ENCODE measurements at regions not wholly inside any gene's neighbourhood (a gene's known extent, or its start where the extent isn't known, plus 50 kb on each side); places are given as distances from the start of the nearest gene placed in this dataset.

DNA sequence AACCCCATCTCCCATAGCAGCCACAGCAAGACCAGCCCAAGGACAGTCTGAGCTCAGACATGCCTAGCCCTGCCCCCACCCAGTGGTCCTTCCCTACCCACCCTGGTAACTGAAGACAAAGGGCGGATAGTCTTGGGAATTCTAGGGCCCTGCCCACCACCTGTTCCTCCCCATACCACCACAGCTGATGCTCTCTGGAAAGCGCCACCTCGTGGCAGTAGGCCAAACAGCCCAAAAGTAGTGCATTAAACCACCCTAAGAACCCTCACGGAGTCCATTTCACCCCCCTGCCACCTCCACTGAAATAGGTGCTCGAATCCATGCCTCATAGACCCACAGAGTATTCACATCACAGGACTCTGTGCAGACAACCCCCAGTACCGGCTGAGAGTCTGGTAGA, 1021.4 kb downstream of the CDH8 start:
- DNase-seq (no peak), ATAC-seq (ENCODE audit: low FRiP score in 2 of 2) (no peak)
- peaks cover 0 to 8% (median 0%) of the 10 kb centered on the region in 4 donors for H3K9me3 ChIP-seq

DNA sequence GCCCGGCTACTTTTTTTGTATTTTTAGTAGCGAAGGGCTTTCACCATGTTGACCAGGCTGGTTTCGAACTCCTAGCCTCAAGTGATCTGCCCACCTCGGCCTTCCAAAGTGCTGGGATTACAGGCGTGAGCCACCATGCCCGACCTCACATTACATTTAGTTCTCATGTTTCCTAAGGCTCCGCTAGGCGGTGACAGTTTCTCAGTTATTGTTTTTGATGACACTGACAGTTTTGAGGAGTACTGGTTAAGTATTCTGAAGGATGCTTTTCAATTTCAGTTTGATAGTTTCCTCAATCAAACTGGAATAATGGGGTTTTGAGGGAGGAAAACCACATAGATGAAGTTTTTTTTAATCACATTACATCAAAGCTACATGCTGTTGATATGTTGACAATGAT, 1028.5 kb downstream of the CDH8 start:
- DNase-seq: no peak
- Histone ChIP-seq H3K36me3 (no peaks in the 10 kb centered on the region), H3K4me3 (no peak overlapping the region), H3K27ac (no peak overlapping the region), H3K4me1 (no peaks in the 10 kb centered on the region), H3K9me3 (no peaks in the 10 kb centered on the region), H3K27me3 (no peaks in the 10 kb centered on the region)
- TF ChIP-seq, protein P1, sequence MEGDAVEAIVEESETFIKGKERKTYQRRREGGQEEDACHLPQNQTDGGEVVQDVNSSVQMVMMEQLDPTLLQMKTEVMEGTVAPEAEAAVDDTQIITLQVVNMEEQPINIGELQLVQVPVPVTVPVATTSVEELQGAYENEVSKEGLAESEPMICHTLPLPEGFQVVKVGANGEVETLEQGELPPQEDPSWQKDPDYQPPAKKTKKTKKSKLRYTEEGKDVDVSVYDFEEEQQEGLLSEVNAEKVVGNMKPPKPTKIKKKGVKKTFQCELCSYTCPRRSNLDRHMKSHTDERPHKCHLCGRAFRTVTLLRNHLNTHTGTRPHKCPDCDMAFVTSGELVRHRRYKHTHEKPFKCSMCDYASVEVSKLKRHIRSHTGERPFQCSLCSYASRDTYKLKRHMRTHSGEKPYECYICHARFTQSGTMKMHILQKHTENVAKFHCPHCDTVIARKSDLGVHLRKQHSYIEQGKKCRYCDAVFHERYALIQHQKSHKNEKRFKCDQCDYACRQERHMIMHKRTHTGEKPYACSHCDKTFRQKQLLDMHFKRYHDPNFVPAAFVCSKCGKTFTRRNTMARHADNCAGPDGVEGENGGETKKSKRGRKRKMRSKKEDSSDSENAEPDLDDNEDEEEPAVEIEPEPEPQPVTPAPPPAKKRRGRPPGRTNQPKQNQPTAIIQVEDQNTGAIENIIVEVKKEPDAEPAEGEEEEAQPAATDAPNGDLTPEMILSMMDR (IDR thresholded peaks at IDR 0.05): no peak
- TF ChIP-seq POLR2AphosphoS5 (IDR thresholded peaks at IDR 0.05) (no peak), EP300 (IDR thresholded peaks at IDR 0.05) (no peak), POLR2A (IDR thresholded peaks at IDR 0.05) (no peak)
- 76 to 83% methylated on average over 8 of the region's 8 CpGs for WGBS, 2 donors
- no peak for ATAC-seq (ENCODE audit: low FRiP score in 2 of 2)

More for the DNA sequence above, 1021.4 kb downstream of the CDH8 start:
- 73 to 81% methylated on average over 5 to 6 of the region's 6 CpGs for WGBS, 2 donors
- H3K4me1 ChIP-seq: no peaks in the 10 kb centered on the region
- no peaks in the 10 kb centered on the region for H3K27me3 ChIP-seq
- H3K4me3 ChIP-seq: no peak overlapping the region
- no peaks in the 10 kb centered on the region for H3K36me3 ChIP-seq
- TF ChIP-seq, protein P1 (IDR thresholded peaks at IDR 0.05): no peak
- TF ChIP-seq EP300 (IDR thresholded peaks at IDR 0.05) (no peak), POLR2AphosphoS5 (IDR thresholded peaks at IDR 0.05) (no peak), POLR2A (IDR thresholded peaks at IDR 0.05) (no peak)
- no peak overlapping the region for H3K27ac ChIP-seq

DNA sequence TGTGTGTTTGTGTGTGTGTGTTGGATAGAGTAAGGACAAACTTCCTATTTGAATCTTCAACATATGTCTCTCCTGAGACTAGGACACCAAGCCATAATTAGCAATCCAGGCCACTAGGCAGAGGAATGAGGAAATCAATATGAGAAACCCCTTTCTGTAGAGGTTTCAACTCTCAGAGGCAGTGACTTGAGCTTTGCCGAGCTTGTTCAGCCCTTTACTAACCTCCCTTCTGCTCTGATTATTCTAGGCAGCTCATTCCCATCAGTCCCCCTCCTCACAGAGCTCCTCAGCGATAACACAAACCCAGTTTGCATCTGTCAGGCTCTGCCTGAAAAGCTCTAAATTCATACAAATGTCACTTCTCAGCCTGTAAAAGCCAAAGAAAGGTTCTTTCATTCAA, 1030.3 kb downstream of the CDH8 start:
- Histone ChIP-seq H3K4me3 (no peak overlapping the region), H3K27ac (no peak overlapping the region), H3K36me3 (no peaks in the 10 kb centered on the region), H3K27me3 (no peaks in the 10 kb centered on the region), H3K9me3 (no peaks in the 10 kb centered on the region), H3K4me1 (no peaks in the 10 kb centered on the region)
- WGBS, 2 donors: 46 to 57% methylated on average over 2 of the region's 2 CpGs
- ATAC-seq (ENCODE audit: low FRiP score in 2 of 2) (no peak), DNase-seq (no peak)
- TF ChIP-seq, protein P1 (IDR thresholded peaks at IDR 0.05): no peak
- TF ChIP-seq EP300 (IDR thresholded peaks at IDR 0.05): no peak
- no peak for TF ChIP-seq POLR2AphosphoS5 (IDR thresholded peaks at IDR 0.05)
- no peak for TF ChIP-seq POLR2A (IDR thresholded peaks at IDR 0.05)

DNA sequence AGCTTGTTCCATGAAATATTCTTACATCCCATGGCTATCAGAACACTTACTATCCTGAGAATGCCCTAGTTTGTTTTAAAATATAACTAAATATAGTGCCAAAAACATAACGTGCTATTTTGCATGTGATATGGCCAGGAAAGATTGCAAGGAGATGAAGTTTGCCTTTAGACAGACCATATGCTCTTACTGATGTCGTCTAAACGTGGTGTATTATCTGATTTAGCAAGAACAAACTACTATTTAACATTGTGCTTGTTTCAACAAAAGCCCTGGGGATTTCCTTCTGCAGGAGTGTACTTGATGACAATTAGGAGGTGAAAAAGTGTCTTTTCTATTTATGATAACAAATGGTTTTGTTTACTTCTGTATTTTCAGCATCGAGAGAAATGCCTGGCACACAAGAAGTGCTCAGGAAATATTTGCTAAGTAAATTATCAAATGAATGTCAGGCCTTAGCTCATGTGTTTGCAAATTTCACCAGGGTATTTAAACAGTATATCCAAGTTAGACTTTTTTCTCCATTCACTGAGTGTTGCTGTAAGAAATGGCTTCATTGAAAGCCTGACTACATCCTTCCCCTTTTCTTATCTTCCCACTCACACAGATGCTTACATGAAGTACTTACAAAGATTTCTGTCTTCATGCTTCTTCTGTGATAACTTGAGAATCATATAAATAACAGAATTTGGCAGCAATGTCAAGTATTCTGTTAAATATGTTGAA, 1033.6 kb downstream of the CDH8 start:
- TF ChIP-seq POLR2A (IDR thresholded peaks at IDR 0.05): no peak
- TF ChIP-seq EP300 (IDR thresholded peaks at IDR 0.05): no peak
- no peak for TF ChIP-seq POLR2AphosphoS5 (IDR thresholded peaks at IDR 0.05)
- TF ChIP-seq, protein P1 (IDR thresholded peaks at IDR 0.05): no peak
- no peaks in the 10 kb centered on the region for H3K9me3 ChIP-seq
- 1 to 5% methylated on average over 4 of the region's 4 CpGs for WGBS, 2 donors
- no peaks in the 10 kb centered on the region for H3K27me3 ChIP-seq
- DNase-seq: no peak
- H3K36me3 ChIP-seq: no peaks in the 10 kb centered on the region
- H3K4me3 ChIP-seq: no peak overlapping the region
- H3K4me1 ChIP-seq: no peaks in the 10 kb centered on the region
- H3K27ac ChIP-seq: no peak overlapping the region
- ATAC-seq (ENCODE audit: low FRiP score in 2 of 2): no peak

DNA sequence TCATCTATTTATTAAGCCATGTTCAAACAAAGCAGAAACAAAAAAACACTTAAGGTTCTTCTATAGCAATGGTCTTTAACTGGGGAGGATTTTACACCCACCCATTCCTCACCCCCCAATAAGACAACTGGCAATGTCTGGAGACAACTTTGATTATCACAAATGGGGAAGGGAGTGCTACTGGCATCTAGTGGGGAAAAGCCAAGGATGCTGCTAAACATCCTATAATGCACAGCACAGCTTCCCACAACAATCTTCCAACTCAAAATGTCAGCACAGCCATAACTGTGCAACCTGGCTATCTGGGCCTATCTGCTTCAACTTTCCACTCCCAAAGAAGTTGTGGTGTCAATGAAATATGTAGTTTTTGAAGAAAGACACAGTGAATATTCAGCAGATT, 1044.4 kb downstream of the CDH8 start:
- DNase-seq: no peak
- H3K9me3 ChIP-seq: no peaks in the 10 kb centered on the region
- H3K36me3 ChIP-seq: no peaks in the 10 kb centered on the region
- no peaks in the 10 kb centered on the region for H3K27me3 ChIP-seq
- TF ChIP-seq, protein P1 (IDR thresholded peaks at IDR 0.05): no peak
- TF ChIP-seq EP300 (IDR thresholded peaks at IDR 0.05): no peak
- TF ChIP-seq POLR2A (IDR thresholded peaks at IDR 0.05): no peak
- no peak for TF ChIP-seq POLR2AphosphoS5 (IDR thresholded peaks at IDR 0.05)
- ATAC-seq (ENCODE audit: low FRiP score in 2 of 2): no peak
- H3K27ac ChIP-seq: no peak overlapping the region
- H3K4me3 ChIP-seq: no peak overlapping the region
- H3K4me1 ChIP-seq: no peaks in the 10 kb centered on the region

All from upper lobe of left lung (tissue), 6 donors.